IMR-90 (cell line): ENCODE measurements at regions not wholly inside any gene's neighbourhood (a gene's known extent, or its start where the extent isn't known, plus 50 kb on each side); places are given as distances from the start of the nearest gene placed in this dataset.

ENCODE experiments used
- ATAC-seq: fragments of 200-7000 bp; cut with Tn5 transposase; 2 replicates; pipeline ENCODE4 v1.9.1; 2020; ENCODE audit warnings: low read depth, mild to moderate bottlenecking, moderate library complexity
- BruUV-seq: library from RNA; stranded (reverse); fragments of 400-500 nt; replicated peaks from 2 replicates; lab custom pipeline; 2021; lab: Mats Ljungman, UMichigan
- CTCF ChIA-PET: fragments of 300-600 bp; formaldehyde crosslinking; extraction: SDS; loops from one replicate; lab custom pipeline; 2021; ENCODE audit warnings: antibody characterized with exemption; lab: Yijun Ruan, JAX
- POLR2A ChIA-PET: fragments of 300-600 bp; sonication (Branson Sonifier 250); formaldehyde crosslinking; loops from one replicate; lab custom pipeline; 2022; ENCODE audit warnings: antibody characterized with exemption; ENCODE audit not compliant: unreplicated experiment; lab: Charles Lee
- DNase-seq: peaks from one replicate; pipeline ENCODE4 v3.0.0; 2013
- H2AFZ ChIP-seq: replicated peaks from 2 replicates; pipeline ENCODE3; 2013; ENCODE audit warnings: low read length, mild to moderate bottlenecking; ENCODE audit not compliant: poor library complexity
- H2AK5ac ChIP-seq: 2 replicates; pipeline ENCODE4 v1.6.1; 2013; ENCODE audit warnings: low read depth, low read length, inconsistent platforms
- H2AK9ac ChIP-seq: replicated peaks from 2 replicates; pipeline ENCODE3; 2013; ENCODE audit warnings: mild to moderate bottlenecking, low read depth, low read length, moderate library complexity; ENCODE audit not compliant: poor library complexity
- H2BK120ac ChIP-seq: 2 replicates; pipeline ENCODE4 v1.6.1; 2013; ENCODE audit warnings: low read depth, low read length, inconsistent platforms
- H2BK15ac ChIP-seq: 3 replicates; pipeline ENCODE4 v1.6.1; 2013; ENCODE audit warnings: low read depth, low read length, inconsistent platforms
- H2BK20ac ChIP-seq: 2 replicates; pipeline ENCODE4 v1.6.1; 2013; ENCODE audit warnings: low read depth, mild to moderate bottlenecking, inconsistent platforms, low read length, moderate library complexity
- H2BK5ac ChIP-seq: 2 replicates; pipeline ENCODE4 v1.6.1; 2013; ENCODE audit warnings: mild to moderate bottlenecking, low read depth, low read length, inconsistent platforms; ENCODE audit not compliant: poor library complexity, severe bottlenecking
- H3K14ac ChIP-seq: replicated peaks from 2 replicates; pipeline ENCODE4 v1.6.1; 2013; ENCODE audit warnings: low read depth, low read length, inconsistent platforms
- H3K18ac ChIP-seq: 2 replicates; pipeline ENCODE4 v1.6.1; 2013; ENCODE audit warnings: low read depth, low read length, control low read depth
- H3K23ac ChIP-seq: 2 replicates; pipeline ENCODE4 v1.6.1; 2013; ENCODE audit warnings: low read depth, low read length, inconsistent platforms
- H3K27ac ChIP-seq: 2 replicates; pipeline ENCODE4 v1.5.1; 2013; ENCODE audit warnings: mild to moderate bottlenecking, control low read depth, low read length; ENCODE audit not compliant: insufficient read depth
- H3K27me3 ChIP-seq: 2 replicates; pipeline ENCODE4 v1.6.1; 2013; ENCODE audit warnings: low read length; ENCODE audit not compliant: control insufficient read depth, insufficient read depth
- H3K36me3 ChIP-seq: 2 replicates; pipeline ENCODE4 v1.6.1; 2013; ENCODE audit warnings: low read length, mixed read lengths; ENCODE audit not compliant: control insufficient read depth, insufficient read depth
- H3K4ac ChIP-seq: 2 replicates; pipeline ENCODE4 v1.6.1; 2013; ENCODE audit warnings: low read depth, low read length, inconsistent platforms
- H3K4me1 ChIP-seq: 2 replicates; pipeline ENCODE4 v1.6.1; 2013; ENCODE audit warnings: low read length, mixed read lengths; ENCODE audit not compliant: control insufficient read depth, insufficient read depth
- H3K4me2 ChIP-seq: 2 replicates; pipeline ENCODE4 v1.6.1; 2013; ENCODE audit warnings: low read depth, mild to moderate bottlenecking, control low read depth, low read length, moderate library complexity
- H3K4me3 ChIP-seq: 2 replicates; pipeline ENCODE4 v1.5.1; 2013; ENCODE audit warnings: low read depth, mild to moderate bottlenecking, control low read depth, low read length, moderate library complexity; ENCODE audit not compliant: insufficient read depth
- H3K56ac ChIP-seq: 2 replicates; pipeline ENCODE4 v1.6.1; 2013; ENCODE audit warnings: low read length, inconsistent platforms; ENCODE audit not compliant: insufficient read depth; ENCODE audit errors: extremely low read depth
- H3K79me1 ChIP-seq, 2 experiments: 2 replicates each; pipeline ENCODE4 v1.6.1; 2013; ENCODE audit warnings: low read length in 2 of 2, inconsistent platforms in 1 of 2, low read depth in 1 of 2
- H3K9ac ChIP-seq: 2 replicates; pipeline ENCODE4 v1.6.1; 2013; ENCODE audit warnings: low read depth, low read length, control low read depth
- H3K9me1 ChIP-seq: 2 replicates; pipeline ENCODE4 v1.6.1; 2013; ENCODE audit warnings: low read length, inconsistent platforms; ENCODE audit not compliant: insufficient read depth
- H3K9me3 ChIP-seq: 2 replicates; pipeline ENCODE4 v1.6.1; 2013; ENCODE audit warnings: low read length; ENCODE audit not compliant: control insufficient read depth, insufficient read depth
- H4K20me1 ChIP-seq: 2 replicates; pipeline ENCODE4 v1.6.1; 2013; ENCODE audit warnings: low read length, inconsistent platforms; ENCODE audit not compliant: insufficient read depth
- H4K5ac ChIP-seq: 2 replicates; pipeline ENCODE4 v1.6.1; 2013; ENCODE audit warnings: mild to moderate bottlenecking, low read depth, low read length, control low read depth
- H4K8ac ChIP-seq, 2 experiments: 2 replicates each; pipeline ENCODE4 v1.6.1; 2013; ENCODE audit warnings: low read depth in 2 of 2, low read length in 2 of 2, control low read depth in 1 of 2, inconsistent platforms in 1 of 2
- H4K91ac ChIP-seq: 2 replicates; pipeline ENCODE4 v1.6.1; 2013; ENCODE audit warnings: low read depth, low read length, inconsistent platforms; ENCODE audit not compliant: insufficient read depth
- CEBPB ChIP-seq: IDR thresholded peaks from 2 replicates; pipeline ENCODE4 v1.6.1; 2012; ENCODE audit warnings: low read depth, low read length, improper control_type of control experiment
- CHD1 ChIP-seq: IDR thresholded peaks from 2 replicates; pipeline ENCODE4 v1.6.1; 2012; ENCODE audit warnings: low read depth, low read length, improper control_type of control experiment
- FOS ChIP-seq: fragments of 150-350 bp; IDR thresholded peaks from 2 replicates; pipeline ENCODE4 v1.6.1; 2016; ENCODE audit warnings: low read depth, low read length
- MAZ ChIP-seq: IDR thresholded peaks from 2 replicates; pipeline ENCODE4 v1.6.1; 2012; ENCODE audit warnings: low read depth, mild to moderate bottlenecking, low read length, improper control_type of control experiment, moderate library complexity, borderline replicate concordance
- NFE2L2 ChIP-seq: fragments of 150-350 bp; IDR thresholded peaks from 2 replicates; pipeline ENCODE4 v1.6.1; 2016; ENCODE audit warnings: low read depth, mild to moderate bottlenecking, low read length
- RAD21 ChIP-seq: IDR thresholded peaks from 2 replicates; pipeline ENCODE4 v1.6.1; 2012; ENCODE audit warnings: low read length, improper control_type of control experiment
- RCOR1 ChIP-seq: IDR thresholded peaks from 2 replicates; pipeline ENCODE4 v1.6.1; 2012; ENCODE audit warnings: mild to moderate bottlenecking, low read length, improper control_type of control experiment; ENCODE audit not compliant: insufficient replicate concordance
- RFX5 ChIP-seq: IDR thresholded peaks from 2 replicates; pipeline ENCODE4 v1.8.0; 2012; ENCODE audit warnings: low read depth, mild to moderate bottlenecking, low read length, moderate library complexity
- dilution Hi-C: fragments of 300-500 bp; cut with HindIII; formaldehyde crosslinking; loops from one replicate; pipeline ENCODE4 v1.14.3; 2018; ENCODE audit warnings: low sequenced_read_pairs; ENCODE audit not compliant: unreplicated experiment
- in situ Hi-C: fragments of 300-500 bp; cut with MboI; formaldehyde crosslinking; loops from 3 replicates; pipeline ENCODE4 v1.14.3; 2019; ENCODE audit warnings: low sequenced_read_pairs, inconsistent platforms, mixed read lengths
- intact Hi-C: fragments of 100-400 bp; cut with micrococcal nuclease; formaldehyde crosslinking; loops from 2 replicates; pipeline ENCODE4 v1.10.0; 2022
- TF ChIP-seq, protein P1 (sequence below): fragments of 150-350 bp; IDR thresholded peaks from 2 replicates; pipeline ENCODE4 v1.6.1; 2017; ENCODE audit warnings: mild to moderate bottlenecking, antibody characterized with exemption, low read length, low read depth
- TF ChIP-seq, protein P2 (sequence below): fragments of 150-350 bp; IDR thresholded peaks from 2 replicates; pipeline ENCODE4 v1.6.1; 2016; ENCODE audit warnings: low read depth, mild to moderate bottlenecking, low read length, moderate library complexity, borderline replicate concordance

DNA sequence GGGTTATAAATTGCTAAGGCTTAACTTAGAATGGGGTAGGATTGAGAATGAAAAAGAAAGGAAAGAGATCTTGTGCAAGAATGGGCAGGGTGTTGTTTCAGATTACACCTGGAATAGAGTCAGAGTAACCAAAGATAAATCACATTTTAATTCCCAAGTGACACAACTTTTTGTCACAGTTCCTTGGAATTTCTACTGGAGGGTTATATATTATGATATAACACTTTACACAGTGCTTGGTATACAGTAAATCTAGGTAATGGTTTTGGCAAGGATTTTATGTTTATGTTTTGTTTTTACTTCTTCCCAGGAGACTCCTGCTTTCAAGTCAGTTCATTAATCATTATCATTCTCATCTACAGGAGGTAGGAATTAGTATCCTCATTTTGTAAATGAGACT, 115.7 kb upstream of the KCNJ16 start:
- in situ Hi-C loops = no loop called here
- no peak overlapping the region; the same call in 1 of the 2 replicates for H3K18ac ChIP-seq
- CTCF ChIA-PET = no interaction called here

More for the DNA sequence above, 115.7 kb upstream of the KCNJ16 start:
- H2AK5ac ChIP-seq = no peak overlapping the region
- no peak for DNase-seq
- H3K9me1 ChIP-seq = no peaks in the 10 kb centered on the region
- TF ChIP-seq RCOR1 (no peak), CEBPB (no peak), CHD1 (no peak), MAZ (no peak), FOS (no peak), NFE2L2 (no peak), RFX5 (no peak), RAD21 (no peak)
- TF ChIP-seq, protein P1, sequence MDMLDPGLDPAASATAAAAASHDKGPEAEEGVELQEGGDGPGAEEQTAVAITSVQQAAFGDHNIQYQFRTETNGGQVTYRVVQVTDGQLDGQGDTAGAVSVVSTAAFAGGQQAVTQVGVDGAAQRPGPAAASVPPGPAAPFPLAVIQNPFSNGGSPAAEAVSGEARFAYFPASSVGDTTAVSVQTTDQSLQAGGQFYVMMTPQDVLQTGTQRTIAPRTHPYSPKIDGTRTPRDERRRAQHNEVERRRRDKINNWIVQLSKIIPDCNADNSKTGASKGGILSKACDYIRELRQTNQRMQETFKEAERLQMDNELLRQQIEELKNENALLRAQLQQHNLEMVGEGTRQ = no peak
- TF ChIP-seq, protein P2, sequence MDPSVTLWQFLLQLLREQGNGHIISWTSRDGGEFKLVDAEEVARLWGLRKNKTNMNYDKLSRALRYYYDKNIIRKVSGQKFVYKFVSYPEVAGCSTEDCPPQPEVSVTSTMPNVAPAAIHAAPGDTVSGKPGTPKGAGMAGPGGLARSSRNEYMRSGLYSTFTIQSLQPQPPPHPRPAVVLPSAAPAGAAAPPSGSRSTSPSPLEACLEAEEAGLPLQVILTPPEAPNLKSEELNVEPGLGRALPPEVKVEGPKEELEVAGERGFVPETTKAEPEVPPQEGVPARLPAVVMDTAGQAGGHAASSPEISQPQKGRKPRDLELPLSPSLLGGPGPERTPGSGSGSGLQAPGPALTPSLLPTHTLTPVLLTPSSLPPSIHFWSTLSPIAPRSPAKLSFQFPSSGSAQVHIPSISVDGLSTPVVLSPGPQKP = no peak
- H3K36me3 ChIP-seq = no peaks in the 10 kb centered on the region
- H3K56ac ChIP-seq = no peak overlapping the region
- no peak overlapping the region for H3K27ac ChIP-seq
- H2BK15ac ChIP-seq = no peak overlapping the region
- H4K91ac ChIP-seq = no peak overlapping the region
- peaks cover 4% of the 10 kb centered on the region; the same call in 1 of the 2 replicates for H3K27me3 ChIP-seq
- H2BK5ac ChIP-seq = no peak overlapping the region
- peaks cover 8% of the 10 kb centered on the region; the same call in 1 of the 2 replicates for H3K4me1 ChIP-seq
- no peak overlapping the region for H3K9ac ChIP-seq
- H3K4ac ChIP-seq = no peak overlapping the region
- ATAC-seq = no peak
- H2BK120ac ChIP-seq = no peak overlapping the region
- H3K4me3 ChIP-seq = no peak overlapping the region
- H4K20me1 ChIP-seq = no peaks in the 10 kb centered on the region
- H3K23ac ChIP-seq = no peak overlapping the region
- no peak overlapping the region for H3K4me2 ChIP-seq
- no peak overlapping the region for H2AFZ ChIP-seq
- no peaks in the 10 kb centered on the region for H3K79me1 ChIP-seq
- dilution Hi-C loops (no loop called here), intact Hi-C loops (no loop called here)
- H4K5ac ChIP-seq = no peak overlapping the region
- H2AK9ac ChIP-seq = no peak overlapping the region
- H2BK20ac ChIP-seq = no peak overlapping the region
- BruUV-seq = no TSS peak
- H3K9me3 ChIP-seq = peaks cover under 1% of the 10 kb centered on the region; the same call in 1 of the 2 replicates
- POLR2A ChIA-PET = no interaction called here
- no peak overlapping the region for H4K8ac ChIP-seq
- no peak overlapping the region for H3K14ac ChIP-seq
